A549 (cell line): ENCODE measurements at regions not wholly inside any gene's neighbourhood (a gene's known extent, or its start where the extent isn't known, plus 50 kb on each side); places are given as distances from the start of the nearest gene placed in this dataset.

Experiments
- CEBPB ChIP-seq, 2 experiments: fragments of >200 bp in 1 of 2; sonication (Bioruptor Twin) in 1 of 2; formaldehyde crosslinking in 1 of 2; IDR thresholded peaks; 2 replicates each; pipeline ENCODE4 v1.6.1; 2012 to 2016
- CHD2 ChIP-seq: fragments of 150-350 bp; IDR thresholded peaks from 2 replicates; pipeline ENCODE4 v1.6.1; 2014; ENCODE audit warnings: low read length; ENCODE audit not compliant: partially characterized antibody
- CTCF ChIP-seq: fragments of >200 bp; sonication (Bioruptor Twin); formaldehyde crosslinking; IDR thresholded peaks from 3 replicates; pipeline ENCODE4 v1.5.1; 2016
- ELK1 ChIP-seq: fragments of 150-350 bp; IDR thresholded peaks from 2 replicates; pipeline ENCODE4 v1.6.1; 2014; ENCODE audit warnings: low read depth, mild to moderate bottlenecking, low read length
- HDAC2 ChIP-seq: fragments of 200-600 bp; sonication (generic); IDR thresholded peaks from 2 replicates; pipeline ENCODE4 v1.6.1; 2016
- SREBF2 ChIP-seq: fragments of 450-650 bp; IDR thresholded peaks from 2 replicates; pipeline ENCODE4 v1.6.1; 2014; ENCODE audit warnings: mild to moderate bottlenecking, moderate library complexity

GRCh38 chr3:107966276-107966675 lies 124.6 kb downstream of the CD47 start:
- TF ChIP-seq HDAC2 (no peak), CTCF (no peak), CEBPB (IDR thresholded peaks at IDR 0.05) (no peak), ELK1 (no peak), SREBF2 (no peak), CHD2 (no peak)
